ENCODE measurements at regions not wholly inside any gene's neighbourhood (a gene's known extent, or its start where the extent isn't known, plus 50 kb on each side); places are given as distances from the start of the nearest gene placed in this dataset.

GRCh38 chr13:27359199-27359821 is 65.1 kb upstream of the GTF3A start:
- no peak overlapping the region for H2AFZ ChIP-seq (ENCODE audit: low read depth, low read length)
- TF ChIP-seq POLR2AphosphoS5 (IDR thresholded peaks at IDR 0.05; ENCODE audit: insufficient read depth, low read depth, low read length) (no peak), CTCF (IDR thresholded peaks at IDR 0.05; ENCODE audit: extremely low read depth in 1 of 2, insufficient read depth in 1 of 2, low read depth in 1 of 2, low read length in 2 of 2) (peak; percentile 68 to 71), MYC (IDR thresholded peaks at IDR 0.05; ENCODE audit: low read depth, low read length) (no peak), POLR2A (IDR thresholded peaks at IDR 0.05; ENCODE audit: low read depth, low read length) (no peak), EZH2 (IDR thresholded peaks at IDR 0.05; ENCODE audit: borderline replicate concordance, low read depth, low read length, severe bottlenecking) (no peak), FOS (IDR thresholded peaks at IDR 0.05; ENCODE audit: borderline replicate concordance, insufficient read depth, low read length) (no peak), JUN (IDR thresholded peaks at IDR 0.05; ENCODE audit: borderline replicate concordance, insufficient read depth, insufficient read length, low read depth) (no peak)
- peak; percentile 86 for FAIRE-seq
- no peaks in the 10 kb centered on the region for H3K9me1 ChIP-seq (replicated peaks; ENCODE audit: control insufficient read depth, extremely low read depth, insufficient read depth, low read length)
- no peaks in the 10 kb centered on the region for H3K36me3 ChIP-seq (ENCODE audit: control insufficient read depth in 2 of 2, extremely low read depth in 1 of 2, insufficient read depth in 2 of 2, low read length in 2 of 2)
- no peaks in the 10 kb centered on the region for H3K4me1 ChIP-seq (ENCODE audit: control insufficient read depth, extremely low read depth, insufficient read depth, low read length)
- DNase-seq (ENCODE audit: low read depth, low spot score): peak; percentile 56
- BruUV-seq (replicated peaks): no TSS peak
- H3K9me3 ChIP-seq (replicated peaks; ENCODE audit: control insufficient read depth, insufficient read depth, low read length): no peaks in the 10 kb centered on the region
- no peak overlapping the region for H3K4me2 ChIP-seq (ENCODE audit: insufficient read depth, low read length)
- POLR2A ChIA-PET: no interaction called here
- H4K20me1 ChIP-seq (replicated peaks; ENCODE audit: control insufficient read depth, extremely low read depth, insufficient read depth, low read length): no peaks in the 10 kb centered on the region
- H3K27me3 ChIP-seq (ENCODE audit: control insufficient read depth in 2 of 2, insufficient read depth in 2 of 2, low read length in 2 of 2): peaks cover 6 to 16% of the 10 kb centered on the region in 2 experiments
- dilution Hi-C loops (cut with MboI; ENCODE audit: extremely low pct_ligation_motif_present, low sequenced_read_pairs) (no loop called here), intact Hi-C loops (cut with micrococcal nuclease) (loop anchor here (1.0 to 5.0 kb wide), 4 partner anchors 75 to 412 kb away; no protein-coding TSS in a partner anchor)
- no peaks in the 10 kb centered on the region for H3K79me2 ChIP-seq (ENCODE audit: control insufficient read depth, insufficient read depth, low read length)
- H3K9ac ChIP-seq (replicated peaks; ENCODE audit: extremely low read depth, insufficient read depth, low read length): no peak overlapping the region
- no peak overlapping the region for H3K27ac ChIP-seq (ENCODE audit: insufficient read depth, low read depth, low read length)
- CTCF ChIA-PET: interaction anchor here (0.7 to 11.5 kb wide), 15 partner anchors 9 to 626 kb away, joined by 3 to 343 read pairs (median 4); partner anchors contain the start of gene URAD
- no peak overlapping the region for H3K4me3 ChIP-seq (replicated peaks in 1 of 3; ENCODE audit: insufficient read depth in 1 of 3, low read depth in 1 of 3, low read length in 3 of 3)

Measured in endothelial cell of umbilical vein (primary cell).